NK-92 treated with Interleukin-12 subunit alpha and Interleukin-12 subunit beta, amount 100 ng/mL, for 24 hours (cell line): ENCODE measurements at regions not wholly inside any gene's neighbourhood (a gene's known extent, or its start where the extent isn't known, plus 50 kb on each side); places are given as distances from the start of the nearest gene placed in this dataset.

Experiments used
- DNase-seq: peaks from one replicate; lab custom pipeline; 2025; lab: John Stamatoyannopoulos, UW

DNA sequence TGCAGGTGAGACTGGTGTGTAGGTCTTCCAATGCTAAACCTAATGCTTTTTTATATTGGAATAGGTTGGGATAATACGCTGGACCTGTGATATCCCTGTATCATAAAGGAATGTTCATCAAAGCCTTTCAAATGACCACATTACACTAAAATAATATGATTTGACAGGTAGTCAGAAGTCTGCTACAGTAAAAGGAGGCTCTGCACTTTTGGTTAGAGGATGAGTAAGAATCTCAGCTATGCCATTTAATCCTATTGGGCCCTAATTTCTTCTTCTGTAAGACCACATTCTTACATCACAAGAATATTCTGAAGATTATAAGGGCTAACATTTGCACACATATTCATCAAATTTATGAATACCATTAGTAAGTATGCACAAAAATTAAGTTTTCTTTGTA, 250.5 kb upstream of the FLRT2 start:
- DNase-seq = no peak

DNA sequence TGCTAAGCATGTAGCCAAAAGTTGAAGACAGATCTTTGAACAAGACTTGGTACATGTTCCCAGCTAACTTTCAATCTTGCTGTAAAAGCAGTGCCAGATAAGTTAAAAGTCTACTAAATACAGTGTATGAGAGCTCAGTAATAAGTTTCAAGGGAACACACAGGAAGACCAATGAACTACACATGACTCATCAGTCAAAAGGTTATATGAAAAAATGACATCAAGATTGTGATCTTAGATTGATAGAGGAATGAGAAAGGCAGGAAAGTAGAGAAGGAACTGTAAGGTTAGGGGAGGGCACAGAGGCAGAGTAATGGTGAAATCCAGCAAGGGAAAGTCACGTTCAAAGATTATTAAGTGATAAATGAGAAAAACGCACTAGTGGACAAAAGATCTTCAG, 249.9 kb upstream of the FLRT2 start:
- DNase-seq = no peak

DNA sequence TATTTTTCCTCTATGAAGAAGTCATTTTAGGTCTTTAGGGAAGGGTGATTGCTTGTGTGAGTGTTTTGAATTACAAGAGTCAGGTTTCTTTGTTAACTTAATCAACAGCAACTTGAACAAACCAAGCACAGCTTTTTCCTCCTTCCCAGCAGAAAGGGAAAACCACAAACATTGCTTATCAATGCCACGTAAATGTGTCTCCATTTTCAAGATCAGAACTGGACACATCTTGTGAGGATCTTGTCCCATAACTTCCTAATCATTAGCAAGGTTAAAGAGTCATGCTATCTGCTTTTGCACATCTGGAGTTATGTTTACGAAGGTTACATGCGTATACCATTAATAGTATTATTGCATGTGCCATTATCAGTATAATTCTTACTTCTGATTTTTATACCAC, 248.0 kb upstream of the FLRT2 start:
- no peak for DNase-seq

DNA sequence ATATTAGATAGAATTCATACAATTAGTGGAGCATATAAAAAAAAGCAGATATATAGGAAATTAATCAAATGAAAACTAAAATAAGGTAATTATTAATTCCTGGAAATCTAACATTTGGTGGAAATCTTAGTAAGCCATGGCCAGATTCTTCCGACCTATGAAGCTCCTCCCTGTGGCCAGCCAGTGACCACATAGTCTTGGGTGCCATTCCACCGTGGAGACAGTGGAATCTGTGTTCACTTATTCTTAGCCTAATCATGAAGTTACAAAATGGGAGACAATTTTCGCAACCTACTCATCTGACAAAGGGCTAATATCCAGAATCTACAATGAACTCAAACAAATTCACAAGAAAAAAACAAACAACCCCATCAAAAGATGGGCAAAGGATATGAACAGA, 241.9 kb upstream of the FLRT2 start:
- no peak for DNase-seq

DNA sequence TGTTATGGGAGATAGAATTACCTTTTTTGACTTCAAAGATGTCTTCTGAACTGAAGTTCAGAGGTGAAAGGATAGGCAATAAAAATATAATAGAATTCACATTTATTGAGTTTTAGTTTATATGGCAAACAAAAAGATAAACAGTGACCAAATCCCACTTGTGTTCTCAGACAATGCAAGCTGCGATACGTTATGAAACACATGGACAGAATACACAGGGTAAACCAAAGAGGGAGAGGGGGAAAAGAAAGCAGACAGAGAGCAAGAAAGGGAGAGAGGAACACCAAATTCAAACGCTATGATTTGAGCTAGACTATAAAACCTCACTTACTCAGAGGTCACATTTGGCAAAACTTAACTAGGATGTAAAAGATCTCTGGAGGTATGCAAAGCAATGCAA, 238.2 kb upstream of the FLRT2 start:
- no peak for DNase-seq

DNA sequence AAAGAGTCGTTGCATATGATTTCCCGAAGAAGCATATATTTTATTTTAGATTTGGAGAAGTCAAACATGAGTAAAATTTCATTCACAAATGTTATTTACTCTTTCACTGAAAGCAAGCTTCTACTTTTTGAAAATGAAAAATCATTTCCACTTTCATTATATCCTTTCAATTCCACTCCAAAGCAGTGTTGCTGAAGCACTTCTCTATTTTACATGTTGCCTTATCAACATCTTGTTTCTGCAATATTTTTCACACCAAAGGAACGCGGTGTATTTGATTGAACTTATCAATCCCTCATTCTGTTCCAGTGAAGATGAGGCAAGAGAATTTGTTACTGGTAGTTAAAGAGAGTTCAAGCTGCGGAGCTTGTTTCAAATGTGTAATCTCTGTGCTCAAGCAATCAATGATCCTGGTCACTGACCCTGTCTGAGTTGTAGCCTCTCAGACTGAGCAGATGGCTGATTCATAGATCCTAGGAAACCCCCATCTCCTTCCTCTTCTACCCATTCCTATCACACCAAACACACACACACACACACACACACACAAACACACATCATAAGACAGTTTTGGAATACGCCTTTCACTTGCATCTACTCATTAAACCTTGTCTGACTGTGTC, 236.2 kb upstream of the FLRT2 start:
- no peak for DNase-seq

DNA sequence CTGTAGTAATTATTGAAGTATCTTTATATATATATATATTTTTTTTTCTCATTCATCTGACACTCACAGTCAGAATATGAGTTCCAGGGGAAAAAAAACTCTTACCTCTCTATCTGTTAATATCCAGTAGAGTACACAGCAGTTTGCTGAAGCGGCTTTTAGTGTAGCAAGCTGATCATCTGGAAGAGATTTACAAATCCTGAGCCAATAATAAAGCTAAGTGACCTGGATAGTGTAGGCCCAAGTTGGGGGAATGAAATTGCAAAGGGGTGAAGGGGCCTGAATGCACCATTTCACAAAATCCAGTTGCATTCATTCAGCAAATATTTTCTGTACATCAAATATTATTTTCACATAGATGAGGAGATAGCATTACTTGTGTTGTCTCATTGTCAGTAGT, 234.6 kb upstream of the FLRT2 start:
- no peak for DNase-seq

DNA sequence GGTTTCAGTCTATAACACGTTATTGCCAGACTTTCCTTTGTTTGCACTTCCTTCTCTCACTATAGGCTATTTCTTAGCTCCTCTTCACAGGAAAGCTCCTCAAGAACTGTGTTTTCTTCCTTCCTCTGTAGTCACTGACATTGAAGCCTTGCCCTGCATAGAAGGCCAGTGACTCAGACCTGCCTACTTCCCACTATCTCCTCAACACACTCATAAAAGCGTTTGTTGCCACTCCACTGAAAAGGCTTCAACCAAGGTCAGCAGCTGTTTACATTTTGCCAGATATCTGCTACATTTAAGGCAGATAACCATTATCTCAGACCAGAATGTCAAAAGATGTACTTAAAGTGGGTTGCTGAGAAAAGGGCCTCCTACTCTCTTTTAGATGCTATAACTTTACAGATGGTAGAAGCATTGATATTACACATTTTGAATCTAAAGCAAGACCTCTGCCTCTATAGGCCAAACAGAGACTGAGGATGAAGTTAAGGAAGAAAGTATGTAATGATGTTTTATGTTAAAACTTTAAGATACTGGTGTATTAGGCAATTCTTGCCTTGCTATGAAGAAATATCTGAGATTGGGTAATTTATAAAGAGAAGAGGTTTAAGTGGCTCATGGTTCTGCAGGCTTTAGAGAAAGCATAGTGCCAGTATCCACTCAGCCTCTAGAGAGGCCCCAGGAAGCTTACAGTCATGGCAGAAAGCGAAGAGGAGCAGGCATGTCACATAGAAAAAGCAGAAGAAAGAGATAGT, 233.3 kb upstream of the FLRT2 start:
- DNase-seq = no peak

DNA sequence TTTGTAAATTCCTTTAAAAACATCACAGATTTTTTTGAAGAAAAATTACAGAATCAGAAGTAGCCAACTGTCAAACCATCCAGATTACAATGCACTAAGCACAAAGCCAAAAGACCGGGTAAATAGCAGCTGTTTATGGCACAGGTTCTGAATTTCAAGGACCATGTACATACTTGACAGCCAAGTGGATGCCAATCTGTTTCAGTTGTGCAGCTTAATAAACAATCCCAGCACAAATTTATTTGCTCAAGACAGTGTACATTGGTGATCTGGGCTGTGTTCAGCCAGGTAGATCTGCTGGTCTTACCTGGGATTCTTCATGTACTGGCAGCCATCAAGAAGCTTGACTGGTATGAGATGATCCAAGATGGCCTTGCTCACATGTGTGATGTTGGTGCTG, 229.8 kb upstream of the FLRT2 start:
- DNase-seq = no peak

DNA sequence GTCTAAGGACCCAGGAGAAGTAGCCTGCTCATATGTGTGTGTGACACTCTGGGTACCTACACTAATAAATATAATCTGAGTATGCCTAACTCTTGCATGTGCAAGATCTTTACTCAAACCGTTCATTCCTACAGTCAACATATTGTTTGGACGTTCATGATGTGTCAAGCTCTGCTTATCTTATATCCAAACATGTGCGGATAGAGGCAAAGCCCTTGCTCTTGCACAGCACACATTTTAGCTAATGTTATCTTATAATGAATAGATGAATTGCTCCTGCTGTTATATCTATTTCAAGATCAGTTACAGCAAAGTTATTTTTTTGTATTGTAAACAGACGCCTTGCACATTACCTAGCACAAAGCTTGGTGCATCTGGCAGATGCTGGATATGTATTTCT, 228.4 kb upstream of the FLRT2 start:
- DNase-seq = no peak

DNA sequence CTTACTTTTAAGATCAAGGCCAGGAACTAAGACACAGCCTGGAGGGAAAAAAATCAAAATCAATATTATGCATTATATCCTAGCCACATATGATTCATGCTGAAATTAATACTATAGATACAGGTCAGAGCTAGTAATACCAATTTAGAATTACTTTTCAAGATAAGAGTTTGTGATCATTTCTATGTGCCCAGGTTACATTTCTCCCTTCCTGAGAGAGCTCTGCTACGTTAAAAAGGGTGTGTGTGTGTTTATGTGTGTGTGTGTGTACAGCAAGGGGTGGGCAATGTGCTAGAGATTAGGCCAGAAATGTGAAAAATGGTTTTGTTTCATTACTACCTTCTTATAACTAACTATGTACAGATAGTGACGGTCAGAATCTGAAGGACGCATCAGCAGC, 223.9 kb upstream of the FLRT2 start:
- no peak for DNase-seq

DNA sequence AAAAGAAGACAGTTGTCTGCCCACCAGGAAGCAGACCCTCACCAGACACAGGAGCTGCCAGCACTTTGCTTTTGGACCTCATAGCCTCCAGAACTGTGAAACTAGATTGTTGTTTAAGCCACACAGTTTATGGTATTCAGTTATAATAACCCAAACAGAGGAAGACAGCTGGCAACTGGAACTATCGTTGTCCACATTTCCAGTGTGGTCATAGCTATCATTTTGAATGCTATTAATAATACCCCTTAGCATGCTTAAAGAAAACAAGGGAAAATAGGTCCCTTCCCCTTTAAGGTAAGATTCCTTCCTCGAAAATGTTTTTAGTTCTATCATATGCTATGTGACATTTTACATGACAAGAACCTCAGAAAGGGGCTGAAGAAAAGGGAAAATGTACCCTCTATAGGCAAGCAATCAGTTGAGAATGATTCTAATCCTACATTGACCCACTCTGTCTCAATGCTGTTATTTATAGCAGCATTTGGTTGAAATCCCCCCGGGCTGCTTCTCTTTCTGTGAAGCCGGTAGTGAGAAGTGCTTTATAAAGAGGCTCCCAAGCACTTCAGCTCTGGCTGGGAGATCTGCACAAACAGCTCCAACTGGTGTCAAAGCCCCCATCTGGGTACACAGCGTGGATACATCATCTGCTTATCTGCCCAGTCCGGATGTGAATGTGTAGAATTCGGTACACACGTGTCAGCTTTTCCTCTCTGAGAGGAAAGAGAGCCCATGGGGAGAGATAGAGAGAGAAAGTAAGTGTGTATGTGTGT, 221.2 kb upstream of the FLRT2 start:
- DNase-seq = no peak

DNA sequence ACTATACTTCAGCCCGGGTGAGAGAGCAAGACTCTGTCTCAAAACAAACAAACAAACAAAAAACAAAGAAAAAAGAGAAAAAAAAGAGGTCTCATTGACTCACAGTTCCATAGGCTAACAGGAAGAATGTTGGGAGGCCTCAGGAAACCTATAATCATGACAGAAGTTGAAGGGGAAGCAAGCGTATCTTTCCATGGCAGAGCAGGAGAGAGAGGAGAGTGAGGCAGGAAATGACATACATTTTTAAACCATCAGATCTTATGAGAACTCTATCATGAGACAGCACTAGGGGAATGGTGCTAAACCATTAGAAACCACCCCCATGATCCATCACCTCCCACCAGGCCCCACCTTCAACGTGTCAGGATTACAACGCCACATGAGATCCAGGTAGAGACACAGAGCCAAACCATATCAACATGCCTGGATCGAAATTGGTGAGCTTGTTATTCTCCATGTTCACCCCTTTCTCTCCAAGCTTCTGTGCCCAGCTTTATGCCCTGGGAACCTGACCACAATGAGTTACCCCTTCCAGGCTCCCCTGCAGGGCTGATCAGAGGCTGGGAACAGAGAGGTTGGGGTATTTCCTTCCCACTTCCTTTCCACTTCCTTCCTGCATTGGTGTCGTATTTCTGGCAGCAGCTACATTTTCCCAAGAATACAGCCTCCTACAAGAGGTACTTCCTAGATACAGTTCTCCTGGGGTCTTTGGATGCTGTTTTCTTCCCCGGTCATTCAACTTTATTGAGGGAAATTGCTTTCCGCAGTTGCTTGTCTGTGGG, 219.3 kb upstream of the FLRT2 start:
- DNase-seq = no peak

DNA sequence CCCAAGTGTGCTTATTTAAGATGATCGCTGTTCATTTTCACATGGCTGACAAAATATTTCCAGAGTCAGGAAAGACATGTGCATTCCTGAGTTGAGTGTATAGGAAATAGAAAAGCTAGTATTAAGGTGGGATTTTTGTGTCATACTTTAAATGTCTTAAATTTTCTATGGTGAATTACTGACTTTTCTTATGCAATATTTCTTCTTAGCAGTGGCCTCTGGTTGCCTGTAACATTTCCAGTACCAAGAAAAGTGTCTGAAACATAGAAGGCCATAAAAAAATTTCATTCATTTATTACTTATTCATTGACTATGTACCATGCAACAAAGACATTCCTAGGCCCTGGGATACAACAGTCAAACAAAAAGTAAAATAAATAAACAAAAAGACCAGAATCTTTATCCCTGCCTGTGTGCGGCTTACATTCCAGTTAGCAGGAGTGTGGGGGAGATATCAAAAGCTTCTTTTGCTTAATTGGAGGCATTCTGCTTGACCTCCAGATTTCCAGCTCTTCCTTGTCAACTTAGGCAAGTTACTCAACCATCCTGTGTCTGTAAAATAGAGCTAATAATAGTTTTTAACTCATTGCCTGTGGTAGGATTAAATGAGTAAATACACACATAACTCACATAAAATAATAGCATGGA, 216.3 kb upstream of the FLRT2 start:
- DNase-seq = no peak

DNA sequence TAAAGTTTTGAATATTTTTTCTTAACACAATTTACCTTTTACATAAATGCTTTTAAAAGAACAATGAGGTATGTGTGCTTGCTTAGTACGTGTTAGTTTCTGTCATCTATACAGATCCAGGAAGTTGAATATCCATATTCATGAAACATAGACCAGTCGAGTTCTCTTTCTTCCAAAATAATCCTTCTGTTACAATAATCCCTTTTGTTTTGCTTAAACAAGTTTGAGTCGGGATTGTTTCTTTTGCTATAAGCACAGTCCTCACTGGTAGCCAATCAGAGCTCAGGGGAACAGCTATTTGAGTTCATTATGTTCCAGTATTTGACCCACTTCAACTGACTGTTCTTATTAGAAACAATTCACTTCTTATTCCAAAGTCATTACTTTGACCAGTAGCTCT, 214.7 kb upstream of the FLRT2 start:
- no peak for DNase-seq

DNA sequence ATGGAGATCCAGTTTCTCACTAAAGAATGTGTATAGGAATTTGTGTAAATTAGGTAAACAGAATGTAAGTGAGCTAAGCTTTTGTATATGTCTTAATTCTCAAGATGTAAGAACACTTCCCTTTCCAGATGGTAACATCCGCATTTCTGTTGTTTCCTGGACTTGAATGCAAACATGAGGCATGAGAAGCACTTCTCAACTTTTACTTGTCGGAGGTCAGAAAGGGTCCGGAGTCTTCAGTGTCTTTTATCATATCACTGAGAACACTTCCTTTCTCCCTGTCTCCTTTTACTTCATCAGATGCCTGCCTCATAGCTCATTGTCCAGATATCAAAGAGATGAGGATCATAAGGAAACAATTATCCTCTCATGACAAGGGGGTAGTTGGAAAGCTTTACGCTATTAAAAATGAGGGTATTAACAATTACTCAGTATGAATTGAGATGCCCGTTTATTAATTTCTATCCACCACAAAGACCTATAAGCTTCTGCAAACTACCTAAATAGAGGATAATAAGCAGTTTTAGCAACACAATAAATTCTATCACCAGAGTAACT, 214.1 kb upstream of the FLRT2 start:
- no peak for DNase-seq

DNA sequence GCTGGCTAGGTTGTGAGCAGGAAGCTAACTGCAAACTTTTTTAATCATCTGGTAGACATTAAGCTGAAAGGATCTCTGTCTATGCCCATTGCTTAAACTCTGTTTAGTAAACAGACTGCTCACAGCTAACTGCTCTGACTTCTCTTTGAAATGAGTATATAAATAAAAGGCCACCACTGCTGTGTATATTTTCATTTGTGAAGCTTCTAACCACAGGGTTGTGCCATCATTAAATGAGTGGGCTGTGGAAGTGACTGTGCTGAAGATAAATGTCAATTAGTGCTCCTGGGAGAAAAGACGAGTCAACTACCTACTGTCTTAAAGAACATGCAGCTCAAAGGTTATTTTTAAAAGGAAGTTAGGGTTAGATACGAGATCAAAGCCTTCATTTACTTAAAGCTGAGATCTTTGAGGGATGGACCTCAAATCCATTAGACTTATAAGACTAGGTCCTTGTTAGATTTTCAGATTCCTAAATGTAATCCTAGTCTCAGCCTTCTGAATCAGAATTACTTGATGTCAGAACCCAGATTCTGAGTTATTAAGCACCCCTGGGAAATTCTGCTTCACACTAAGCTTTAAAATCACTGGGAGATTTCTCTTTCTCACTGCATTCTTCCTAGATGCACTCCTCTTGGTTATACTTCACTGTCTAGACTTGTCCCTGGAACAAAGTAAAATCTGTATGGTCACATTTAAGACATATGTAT, 213.1 kb upstream of the FLRT2 start:
- DNase-seq = no peak

DNA sequence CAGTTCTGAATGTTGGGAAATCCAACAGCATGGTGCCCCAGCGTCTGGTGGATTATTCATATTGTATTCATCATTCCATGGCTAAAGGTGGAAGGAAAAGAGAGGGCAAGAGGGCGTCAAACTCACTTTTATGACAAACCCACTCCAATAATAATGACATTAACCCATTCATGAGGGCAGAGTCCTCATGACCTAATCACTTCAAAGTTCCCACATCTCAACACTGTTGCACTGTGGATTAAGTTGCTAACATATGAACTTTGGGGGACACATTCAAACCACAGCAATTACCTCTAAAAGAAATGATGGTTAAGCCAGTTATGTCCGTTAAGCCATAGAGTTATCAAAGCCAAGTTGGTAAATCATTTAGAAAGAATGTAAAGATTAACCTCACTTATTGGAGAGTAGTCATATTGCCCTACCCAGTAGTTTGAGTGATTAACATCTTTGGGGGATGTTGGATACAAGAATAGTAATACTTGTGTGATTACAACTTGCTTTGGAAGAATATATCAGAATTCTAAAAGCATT, 212.4 kb upstream of the FLRT2 start:
- no peak for DNase-seq

DNA sequence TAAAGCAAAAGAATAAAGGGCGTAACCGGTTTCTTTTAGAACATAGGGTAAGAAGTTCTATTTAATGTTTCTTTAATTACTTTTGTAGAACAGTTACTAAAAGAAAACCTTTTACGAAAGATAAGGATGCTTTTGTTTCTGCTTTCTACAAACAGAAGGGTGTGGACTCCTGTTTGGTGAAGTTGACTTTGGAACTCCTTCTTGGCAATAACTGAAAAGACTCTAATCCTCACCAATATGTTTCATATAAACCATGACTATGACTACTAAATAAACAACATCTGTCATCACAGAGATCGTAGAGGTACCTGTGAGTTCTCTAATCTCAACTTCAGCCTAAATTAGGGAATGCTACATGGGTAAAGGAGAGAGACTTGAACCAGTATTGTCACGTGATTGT, 210.8 kb upstream of the FLRT2 start:
- no peak for DNase-seq

DNA sequence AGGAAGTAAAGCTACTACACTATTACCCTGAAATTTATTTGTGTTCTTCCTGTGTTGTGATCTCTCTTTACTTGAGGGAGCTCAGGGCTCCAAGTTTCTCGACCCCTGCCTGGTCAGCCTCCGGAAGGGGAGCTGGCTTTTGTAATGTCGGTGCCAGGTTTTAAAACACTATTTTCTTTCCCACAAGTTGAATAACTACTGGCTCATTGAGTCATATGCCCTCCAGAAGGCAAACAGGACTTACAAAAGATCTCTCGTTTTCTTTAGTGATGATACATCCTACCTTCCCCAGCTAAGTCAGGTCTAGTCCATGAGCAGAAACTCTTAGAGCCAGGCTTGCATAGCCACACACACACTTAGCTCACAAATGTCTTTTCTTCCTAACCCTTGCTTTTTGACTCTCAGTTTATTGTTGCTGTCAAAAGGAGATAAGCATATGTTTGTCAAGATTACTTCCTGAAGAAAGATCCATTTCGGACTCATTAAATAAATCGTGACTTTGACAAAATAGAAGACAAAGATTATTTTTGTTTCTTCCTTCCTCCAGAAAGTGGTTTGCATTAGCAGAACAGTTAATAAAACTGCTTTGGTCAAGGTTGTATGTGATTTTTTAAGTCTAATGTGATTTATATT, 209.8 kb upstream of the FLRT2 start:
- DNase-seq = no peak
